GM19452 (cell line): ENCODE measurements at regions not wholly inside any gene's neighbourhood (a gene's known extent, or its start where the extent isn't known, plus 50 kb on each side); places are given as distances from the start of the nearest gene placed in this dataset.
"Not testable (repeated sequence)": the region's sequence is repeated elsewhere in the genome, so short reads cannot be mapped to it uniquely, and the experiment has no call there.

Experiments used
- ATAC-seq: cut with Tn5 transposase; IDR thresholded peaks from one replicate; pipeline ENCODE4 v1.9.1; 2021; ENCODE audit not compliant: unreplicated experiment

DNA sequence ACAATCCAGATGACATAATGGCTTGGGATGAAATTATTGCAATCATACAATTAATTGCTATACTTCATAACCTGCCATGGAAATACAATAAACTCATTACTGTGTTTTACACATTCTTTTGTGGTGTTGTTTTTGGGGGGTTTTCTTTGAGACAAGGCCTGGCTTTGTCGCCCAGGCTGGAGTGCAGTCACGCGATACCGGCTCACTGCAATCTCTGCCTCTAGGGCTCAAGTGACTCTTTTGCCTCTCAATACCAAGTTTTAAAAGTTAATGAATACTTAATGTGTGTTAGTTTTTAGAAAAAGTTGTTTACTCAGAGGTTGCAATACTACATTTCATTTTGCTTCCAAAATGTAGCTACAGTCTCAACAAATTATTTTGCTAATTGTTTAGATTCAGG is 598.4 kb downstream of the CHSY3 start:
- no peak for ATAC-seq

DNA sequence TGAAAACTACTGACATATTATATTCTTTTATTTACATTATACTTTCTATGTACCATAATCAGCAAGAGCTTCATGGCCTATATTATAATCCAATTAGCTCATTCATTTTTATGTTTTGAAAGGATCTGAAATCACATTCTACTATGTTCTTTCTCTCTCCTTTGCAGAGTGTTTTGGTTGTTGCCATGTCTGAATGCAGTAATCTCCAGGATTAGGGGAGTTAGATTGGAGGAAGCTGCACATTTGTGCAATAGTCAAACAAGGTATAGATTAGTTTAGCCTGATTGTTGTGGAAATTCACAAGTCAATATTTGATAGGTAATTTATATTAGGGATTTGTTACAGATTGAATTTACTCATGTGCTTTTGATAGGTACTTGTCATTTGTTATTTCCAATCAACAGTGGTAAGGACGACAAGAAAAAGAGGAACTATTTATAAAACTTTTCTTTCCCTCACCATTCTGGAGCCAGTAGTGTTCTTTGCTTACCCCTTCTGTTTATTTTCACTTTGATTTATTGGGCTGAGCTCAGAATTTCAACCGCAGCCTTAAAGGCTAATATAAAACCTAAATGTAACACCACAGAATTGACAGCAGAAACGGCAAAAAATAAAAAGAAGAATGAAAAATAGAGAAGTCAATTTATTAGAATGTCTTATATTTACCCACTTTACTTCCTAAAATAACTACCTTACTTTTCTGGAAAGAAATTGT is 597.0 kb downstream of the CHSY3 start:
- ATAC-seq: no peak

GRCh38 chr5:130500495-130500894 is 596.2 kb downstream of the CHSY3 start:
- ATAC-seq: not testable (repeated sequence)

- ATAC-seq: no peak
Measured at GRCh38 chr5:130496215-130496614, 592.0 kb downstream of the CHSY3 start.

DNA sequence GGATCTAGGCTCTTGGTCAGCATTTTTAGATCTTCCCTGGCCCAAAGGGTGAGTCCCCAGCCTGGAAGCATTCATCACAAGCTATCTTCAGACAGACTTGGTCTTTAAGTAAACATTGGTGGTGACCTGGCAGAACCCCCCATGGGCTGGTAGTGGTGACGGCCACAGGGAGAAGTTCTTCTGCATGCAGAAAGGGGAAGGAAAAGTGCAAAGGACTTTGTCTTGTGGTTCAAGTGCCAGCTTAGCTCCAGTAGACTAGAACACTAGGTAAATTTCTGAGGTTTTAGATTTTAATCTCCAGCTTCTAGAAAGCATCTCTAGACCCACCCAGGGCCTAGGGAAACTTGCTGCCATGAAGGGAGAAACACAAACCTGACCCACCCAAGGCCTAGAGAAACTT is 584.0 kb downstream of the CHSY3 start:
- ATAC-seq: no peak

GRCh38 chr5:130479045-130479804 is 575.0 kb downstream of the CHSY3 start:
- ATAC-seq: no peak

DNA sequence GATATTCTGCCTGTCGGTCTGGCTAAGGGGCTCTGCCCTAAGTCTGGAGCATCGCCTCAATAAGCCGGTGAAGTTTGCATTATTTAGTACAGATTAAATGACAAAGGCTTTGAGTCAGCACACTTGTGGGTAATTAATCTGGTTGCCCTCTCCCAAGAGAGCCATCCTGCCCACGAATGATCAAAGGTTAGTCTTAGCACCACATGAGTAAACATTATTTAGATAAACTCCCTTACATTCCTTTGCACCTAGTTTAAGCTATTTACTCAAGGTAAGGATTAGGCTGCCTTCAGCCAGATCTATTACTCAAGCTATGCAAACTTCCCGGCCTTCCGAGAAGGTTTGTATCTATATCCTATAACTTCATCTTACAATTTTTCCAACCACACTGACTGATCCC is 572.1 kb downstream of the CHSY3 start:
- no peak for ATAC-seq

GRCh38 chr5:130462516-130462915 is 558.3 kb downstream of the CHSY3 start:
- ATAC-seq: no peak

- no peak for ATAC-seq
Measured at GRCh38 chr5:130455175-130455574, 550.9 kb downstream of the CHSY3 start.

DNA sequence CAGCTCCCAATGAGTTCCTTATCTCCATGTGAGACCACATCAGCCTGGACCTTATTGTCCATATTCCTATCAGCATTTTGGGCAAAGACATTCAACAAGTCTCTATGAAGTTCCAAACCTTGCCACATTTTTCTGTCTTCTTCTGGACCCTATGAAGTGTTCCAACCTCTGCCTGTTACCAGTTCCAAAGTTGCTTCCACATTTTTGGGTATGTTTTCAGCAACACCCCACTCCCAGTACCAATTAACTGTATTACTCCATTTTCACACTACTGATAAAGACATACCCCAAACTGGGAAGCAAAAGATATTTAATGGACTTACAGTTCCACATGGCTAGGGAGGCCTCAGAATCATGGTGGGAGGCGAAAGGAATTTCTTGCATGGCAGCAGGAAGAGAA is 548.5 kb downstream of the CHSY3 start:
- ATAC-seq: no peak

GRCh38 chr5:130436430-130436829 is 532.2 kb downstream of the CHSY3 start:
- ATAC-seq: no peak

DNA sequence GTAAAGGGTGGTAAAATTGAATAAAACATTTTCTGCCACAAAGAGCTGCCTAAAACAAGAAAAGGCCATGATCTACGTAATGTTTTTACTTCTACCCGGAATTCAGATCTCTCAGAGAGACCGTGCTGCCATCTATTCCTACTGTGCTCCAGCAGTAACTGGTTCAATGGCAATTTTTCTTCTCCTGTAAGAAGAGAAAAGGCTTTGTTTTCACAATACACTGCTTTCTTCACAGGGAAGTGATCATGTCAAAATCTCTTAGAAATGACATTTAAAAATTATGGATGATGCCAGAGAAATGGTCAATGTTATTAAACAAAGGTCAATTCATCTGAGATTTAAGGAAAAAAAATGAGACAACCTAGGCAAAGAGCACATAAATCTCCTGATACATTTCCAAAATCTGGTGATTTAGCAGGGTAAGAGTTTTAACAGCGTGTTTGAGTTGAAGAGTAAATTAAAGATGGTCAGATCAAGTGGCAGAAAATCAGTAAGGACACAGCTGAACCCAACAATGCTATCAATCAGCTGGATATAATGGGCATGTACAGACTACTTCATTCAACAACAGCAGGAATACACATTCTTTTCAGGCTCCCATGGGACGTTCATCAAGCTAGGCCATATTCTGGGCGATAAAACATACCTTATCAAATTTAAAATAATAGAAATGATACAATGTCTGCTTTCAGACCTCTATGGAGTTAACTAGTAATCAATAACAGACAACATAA is 523.1 kb downstream of the CHSY3 start:
- no peak for ATAC-seq

GRCh38 chr5:130425424-130425823 is 521.2 kb downstream of the CHSY3 start:
- ATAC-seq: no peak

GRCh38 chr5:130424341-130424740 is 520.1 kb downstream of the CHSY3 start:
- no peak for ATAC-seq

GRCh38 chr5:130402906-130403305 is 498.6 kb downstream of the CHSY3 start:
- no peak for ATAC-seq

GRCh38 chr5:130400091-130400490 is 495.8 kb downstream of the CHSY3 start:
- no peak for ATAC-seq

GRCh38 chr5:130398825-130399224 is 494.6 kb downstream of the CHSY3 start:
- no peak for ATAC-seq

GRCh38 chr5:130397727-130398126 is 493.5 kb downstream of the CHSY3 start:
- not testable (repeated sequence) for ATAC-seq

GRCh38 chr5:130397132-130397531 is 492.9 kb downstream of the CHSY3 start:
- no peak for ATAC-seq

DNA sequence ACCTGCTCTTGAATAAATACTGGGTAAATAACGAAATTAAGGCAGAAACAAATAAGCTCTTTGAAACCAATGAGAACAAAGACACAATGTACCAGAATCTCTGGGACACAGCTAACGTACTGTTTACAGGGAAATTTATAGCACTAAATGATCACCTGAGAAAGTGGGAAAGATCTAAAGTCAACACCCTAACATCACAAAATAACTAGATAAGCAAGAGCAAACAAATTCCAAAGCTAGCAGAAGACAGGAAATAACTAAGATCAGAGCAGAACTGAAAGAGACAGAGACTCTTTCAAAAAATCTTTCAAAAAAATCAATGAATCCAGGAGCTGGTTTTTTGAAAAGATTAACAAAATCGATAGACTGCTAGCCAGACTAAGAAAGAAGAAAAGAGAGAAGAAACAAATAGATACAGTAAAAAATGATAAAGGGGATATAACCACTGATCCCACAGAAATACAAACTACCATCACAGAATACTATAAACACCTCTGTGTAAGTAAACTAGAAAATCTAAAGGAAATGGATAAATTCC is 487.5 kb downstream of the CHSY3 start:
- not testable (repeated sequence) for ATAC-seq

DNA sequence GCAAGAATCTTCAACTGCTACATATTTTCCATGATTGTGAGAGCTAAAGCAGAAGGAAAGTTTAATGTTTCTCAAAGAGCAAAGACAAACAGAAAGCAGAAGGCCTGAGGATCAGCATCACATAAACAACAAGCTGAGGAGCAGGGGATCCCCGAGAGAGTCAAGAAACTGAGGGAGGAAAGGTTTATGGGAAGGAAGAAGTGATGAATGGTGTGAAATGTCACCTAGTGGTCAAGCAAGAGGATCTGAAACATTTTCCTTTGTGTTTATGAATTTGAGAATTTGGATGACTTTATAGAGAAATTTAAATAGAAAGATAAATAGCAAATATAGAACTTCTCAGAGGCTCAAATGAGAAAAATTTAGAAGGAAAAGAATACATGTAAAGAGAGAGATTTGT is 481.9 kb downstream of the CHSY3 start:
- ATAC-seq: no peak

GRCh38 chr5:130385656-130386055 is 481.4 kb downstream of the CHSY3 start:
- ATAC-seq: no peak
